ENCODE measurements at regions not wholly inside any gene's neighbourhood (a gene's known extent, or its start where the extent isn't known, plus 50 kb on each side); places are given as distances from the start of the nearest gene placed in this dataset.

DNA sequence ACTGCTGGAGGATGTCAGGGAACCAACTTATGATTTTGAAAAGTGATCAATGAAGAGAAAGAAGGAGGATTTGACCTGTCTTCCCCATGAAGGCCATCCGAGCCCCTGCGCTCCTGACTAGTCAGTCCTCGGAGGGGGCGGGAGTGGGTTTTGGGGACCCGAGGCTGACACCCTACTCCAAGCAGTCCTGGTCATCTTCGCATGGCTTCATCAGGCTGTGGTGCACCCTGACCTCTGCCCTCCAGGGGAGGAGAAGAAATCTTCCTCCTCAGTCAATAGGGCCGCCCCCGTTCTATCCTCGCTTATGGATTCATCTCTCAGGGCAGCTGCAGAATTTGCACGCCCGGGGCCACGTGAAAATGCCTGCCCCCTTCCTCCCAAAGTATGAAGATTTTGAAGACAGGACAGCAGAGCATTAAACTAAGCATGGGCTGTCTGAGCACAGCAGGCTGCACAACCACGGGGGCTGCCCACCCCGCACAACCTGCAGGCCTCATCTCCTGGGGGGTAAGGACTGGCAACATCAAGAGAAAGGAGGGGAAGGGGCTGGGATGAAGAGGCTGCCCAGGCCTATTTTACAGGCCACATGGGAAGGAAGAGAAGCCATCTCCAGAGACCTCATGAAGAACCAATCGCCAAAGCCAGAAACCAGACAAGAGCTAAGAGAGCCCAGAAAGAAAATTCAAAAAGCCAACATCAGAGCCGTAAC is 138.1 kb upstream of the PHACTR3 start:
- no peak for DNase-seq

DNA sequence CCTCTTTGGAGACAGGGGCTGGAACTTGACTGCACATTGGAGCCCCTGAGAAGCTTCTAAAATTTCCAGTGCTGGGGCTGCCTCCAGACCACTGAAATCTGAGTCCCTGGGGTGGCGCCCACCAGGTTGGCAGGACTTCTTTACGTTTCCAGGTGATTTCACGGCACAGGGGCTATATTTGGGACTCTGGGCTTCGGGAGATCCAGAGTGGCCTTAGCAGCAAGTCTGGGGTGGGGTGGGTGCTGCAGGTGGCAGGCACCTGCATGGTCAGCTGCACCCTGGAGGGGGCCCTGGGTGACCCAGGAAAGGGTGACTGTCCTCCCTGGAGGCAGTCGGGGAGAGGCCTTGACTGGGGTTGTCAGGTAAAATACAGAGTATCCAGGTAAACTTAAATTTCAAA is 135.5 kb upstream of the PHACTR3 start:
- DNase-seq, result no peak

DNA sequence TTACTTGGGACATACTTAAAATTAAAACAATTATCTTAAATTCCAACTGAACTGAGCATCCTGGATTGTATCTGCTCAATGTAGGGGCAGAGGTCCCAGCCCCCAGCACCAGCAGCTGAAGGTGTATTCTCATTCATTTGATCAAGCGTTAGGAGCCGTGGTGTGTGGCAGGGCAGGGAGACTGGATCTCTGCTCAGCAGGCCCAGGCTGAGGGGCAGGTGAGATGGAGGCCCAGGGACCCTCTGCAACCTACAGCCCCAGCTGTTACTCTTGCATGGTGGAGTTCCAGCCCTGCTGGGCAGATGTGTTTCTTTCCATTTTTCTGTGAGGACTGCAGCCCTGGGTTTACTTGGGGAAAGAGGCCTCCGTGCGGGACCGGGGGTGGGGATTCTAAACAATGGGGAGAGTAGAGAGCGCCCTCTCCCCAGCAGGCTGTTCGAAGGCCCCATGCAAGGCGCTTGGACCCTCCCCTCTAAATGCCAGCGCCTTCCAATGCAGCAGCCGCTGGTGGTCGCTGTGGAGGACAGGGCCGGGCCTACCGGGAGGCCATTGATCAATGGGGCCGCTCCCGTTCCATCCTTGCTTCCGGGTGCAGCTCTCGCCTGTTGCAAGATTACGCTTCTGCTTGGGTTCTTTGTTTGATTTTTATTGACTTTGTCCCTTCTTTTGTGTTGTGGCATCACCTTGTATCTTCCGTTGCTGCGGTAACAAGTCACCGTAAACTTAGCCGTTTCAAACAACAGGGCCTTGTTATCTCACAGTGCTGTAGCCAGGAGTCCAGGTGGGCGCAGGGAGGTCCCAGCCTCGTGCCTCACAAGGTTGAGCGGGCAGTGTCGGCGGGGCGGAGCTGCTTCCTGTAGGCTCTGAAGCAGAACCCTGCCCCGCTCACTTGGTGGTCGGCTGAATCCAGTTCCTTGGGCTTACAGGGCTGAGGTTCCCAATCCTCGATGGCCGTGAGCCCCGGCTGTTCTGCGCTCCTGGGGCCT is 134.8 kb upstream of the PHACTR3 start:
- no peak for DNase-seq

DNA sequence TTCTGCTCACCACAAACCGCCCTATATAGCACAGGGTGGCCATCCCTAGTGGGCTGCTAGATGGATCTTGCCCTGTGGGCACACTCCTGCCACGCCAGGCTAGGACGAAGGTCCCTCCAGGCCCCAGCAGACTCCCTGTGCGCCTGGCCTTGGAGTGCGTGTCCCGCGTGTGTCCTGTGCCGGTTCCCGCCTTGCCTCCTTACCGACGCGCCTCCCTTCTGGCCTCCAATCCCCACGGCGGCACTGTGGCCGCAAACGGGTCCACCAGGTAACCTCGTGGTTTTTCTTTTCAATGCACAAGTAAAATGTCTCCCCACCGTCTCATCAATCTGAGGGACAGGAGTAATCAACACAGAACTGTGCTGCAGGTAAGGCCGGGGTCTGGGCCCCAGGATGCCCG is 133.8 kb upstream of the PHACTR3 start:
- no peak for DNase-seq

DNA sequence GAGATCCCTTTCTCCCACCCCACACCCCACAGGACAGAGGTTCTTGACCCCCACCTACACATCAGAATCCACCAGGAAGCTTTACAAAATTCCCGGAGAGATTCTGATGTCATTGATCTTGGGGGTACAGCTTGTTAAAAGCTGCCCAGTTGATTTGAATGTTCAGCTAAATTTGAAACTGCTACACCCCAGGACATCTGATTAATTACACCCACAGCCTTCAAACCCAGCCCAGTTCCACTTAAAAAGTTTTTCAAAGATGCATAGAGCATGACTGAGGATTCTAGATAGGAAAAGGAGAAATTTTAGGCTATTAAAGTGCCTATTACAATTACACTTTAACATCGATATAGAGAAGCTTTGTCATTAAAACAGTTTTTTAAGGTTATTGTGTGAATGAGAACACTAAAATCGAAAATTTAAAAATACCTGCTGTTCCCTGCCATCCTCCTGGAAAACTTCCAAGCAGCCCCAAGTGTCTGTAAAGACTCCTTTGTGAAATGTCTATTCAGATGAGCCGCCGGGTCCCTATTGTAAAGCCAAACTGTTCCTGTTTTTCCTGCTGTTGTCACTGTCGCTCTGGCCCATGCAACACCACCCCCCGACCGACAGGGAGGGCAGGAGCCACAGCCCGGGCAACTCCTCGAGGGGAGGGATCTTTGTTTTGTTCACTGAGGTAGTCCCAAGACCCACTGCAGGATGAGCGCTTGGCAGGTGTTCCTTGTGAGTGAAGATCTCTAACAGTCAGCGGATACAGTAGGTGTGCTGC is 132.5 kb upstream of the PHACTR3 start:
- no peak for DNase-seq

DNA sequence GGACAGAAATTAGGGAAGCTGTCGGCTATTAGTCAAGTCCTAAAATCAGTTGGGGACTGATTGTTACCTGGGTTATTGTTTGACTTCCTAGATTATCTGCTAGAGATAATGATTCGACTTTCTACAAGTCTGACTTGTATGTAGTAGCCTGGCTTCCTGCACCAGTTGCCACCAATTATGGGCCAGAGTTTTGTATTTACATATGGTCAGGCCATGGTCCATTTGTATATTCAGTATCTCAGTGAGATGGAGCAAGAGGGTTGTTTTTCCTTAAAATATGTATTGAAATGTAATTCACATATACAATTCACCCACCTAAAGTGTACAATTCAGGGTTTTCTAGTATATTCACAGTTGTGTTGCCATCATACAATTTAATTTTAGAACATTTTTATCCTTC is 130.6 kb upstream of the PHACTR3 start:
- no peak for DNase-seq

DNA sequence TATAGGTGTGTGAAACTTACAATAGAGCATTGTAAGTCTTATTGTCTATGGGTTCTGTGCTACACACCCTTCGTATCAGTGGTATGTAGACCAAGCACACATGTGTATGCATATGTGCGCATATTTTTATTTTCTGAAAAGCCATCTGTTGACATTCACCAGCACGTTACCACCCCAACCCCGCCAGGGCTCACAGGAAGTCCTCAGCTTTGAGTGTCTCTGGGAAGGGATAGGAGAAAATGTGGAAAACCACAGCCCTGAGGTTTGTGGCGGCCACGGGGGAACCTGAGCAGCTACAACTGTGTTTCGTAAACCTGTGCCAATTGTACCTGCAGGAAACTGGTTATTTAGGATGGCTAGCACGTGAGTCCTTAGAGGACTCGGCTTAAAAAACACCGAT is 123.3 kb upstream of the PHACTR3 start:
- DNase-seq, result no peak

DNA sequence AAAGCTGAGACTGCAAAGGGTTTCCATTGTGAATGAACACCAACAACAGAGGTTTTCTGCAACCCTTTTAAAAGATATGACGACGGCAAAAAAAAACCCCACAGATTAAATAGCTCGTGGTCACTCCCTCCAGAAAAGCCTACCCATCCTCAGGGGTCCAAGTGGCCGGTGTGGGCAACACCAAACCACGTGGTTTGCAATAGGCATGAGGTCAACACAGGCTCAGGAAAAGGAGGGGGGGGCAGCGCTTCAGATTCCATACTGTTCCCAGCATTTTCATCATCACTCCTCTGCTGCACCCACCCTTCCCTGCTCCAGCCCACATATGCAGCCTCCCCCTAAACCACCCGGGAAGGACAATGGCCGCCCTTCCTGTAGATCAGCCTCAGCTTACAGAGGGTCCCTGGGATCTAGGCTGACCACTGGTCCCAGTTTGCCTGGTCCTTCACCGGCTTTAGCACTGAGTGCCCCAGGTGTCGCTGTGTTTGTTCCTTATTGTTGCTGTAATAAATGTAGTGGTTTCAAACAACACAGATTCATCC is 122.8 kb upstream of the PHACTR3 start:
- DNase-seq, result no peak

DNA sequence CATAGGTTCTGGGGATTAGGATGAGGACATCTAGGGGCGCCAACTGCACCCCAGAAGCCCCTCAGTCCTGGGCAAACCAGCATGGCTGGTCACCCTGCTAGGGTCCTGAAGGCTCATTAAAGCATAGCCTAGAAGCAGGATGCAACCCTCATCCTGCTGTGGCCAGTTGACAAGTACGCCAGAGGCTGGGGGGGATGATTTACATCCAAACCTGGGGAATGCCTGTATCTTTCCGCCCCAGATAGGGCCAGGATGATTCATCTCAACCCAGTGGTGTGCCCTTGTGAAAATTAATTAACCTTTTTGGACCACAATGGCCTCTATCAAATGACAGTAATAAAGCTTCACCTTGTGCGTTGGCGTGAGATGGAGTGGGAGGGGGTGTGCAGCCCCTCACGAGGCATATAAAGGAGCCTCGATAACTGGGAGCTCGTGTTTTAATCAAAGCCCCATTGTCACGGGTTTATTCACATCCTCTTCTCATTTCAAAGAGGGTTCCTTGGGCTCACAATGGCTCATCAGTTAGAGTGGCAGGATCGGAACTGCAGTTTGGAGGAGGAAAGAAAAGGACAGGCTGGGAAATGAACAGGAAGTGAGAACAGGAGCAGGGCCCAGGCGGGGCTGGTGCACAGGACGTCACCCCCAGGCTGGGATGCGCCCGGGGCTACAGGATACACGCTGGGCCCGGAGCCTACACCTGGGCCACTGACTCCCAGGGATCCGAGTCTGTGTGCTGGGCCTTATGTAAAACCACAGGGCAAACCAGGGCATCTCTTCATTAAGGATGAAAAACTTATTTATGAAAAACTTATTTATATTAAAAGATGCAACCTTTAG is 121.8 kb upstream of the PHACTR3 start:
- DNase-seq, result no peak

DNA sequence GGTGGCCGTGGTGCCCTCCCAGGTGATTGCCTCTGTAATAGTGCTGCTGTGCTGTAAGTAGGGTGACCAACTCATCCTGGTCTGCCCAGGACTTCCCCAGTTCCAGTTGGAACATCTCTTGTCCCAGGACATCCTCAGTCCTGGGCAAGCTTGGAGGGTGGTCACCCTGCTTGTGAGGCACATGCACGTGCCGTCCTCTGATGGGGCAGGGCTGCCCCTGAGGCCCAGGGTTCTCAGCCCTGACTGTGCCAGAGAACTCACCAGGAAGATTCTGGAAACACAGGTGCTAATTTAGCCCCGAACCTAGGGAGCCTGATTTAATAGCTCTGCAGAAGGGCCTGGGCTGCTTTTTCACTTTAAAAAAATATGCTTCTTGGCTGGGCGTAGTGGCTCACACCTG is 120.9 kb upstream of the PHACTR3 start:
- DNase-seq, result no peak

DNA sequence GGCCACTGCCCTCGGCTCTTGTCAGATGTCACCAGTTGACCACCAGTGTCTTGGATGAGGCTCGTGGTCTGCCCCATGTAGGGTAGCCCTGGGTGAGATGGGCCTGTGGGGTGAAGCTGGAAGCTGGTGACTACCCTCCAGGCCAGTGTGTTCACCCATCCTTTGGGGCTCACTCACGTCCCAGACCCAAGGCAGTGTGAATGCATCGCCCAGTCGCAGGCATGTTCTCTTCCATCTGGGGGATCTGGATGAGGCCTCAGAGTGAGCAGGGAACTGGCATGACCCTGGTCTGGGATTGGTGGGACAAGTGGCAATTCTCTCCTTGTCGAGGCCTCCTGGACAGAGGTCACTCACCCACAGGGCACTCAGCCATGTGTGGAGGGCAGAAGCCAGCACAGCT is 120.1 kb upstream of the PHACTR3 start:
- no peak for DNase-seq

DNA sequence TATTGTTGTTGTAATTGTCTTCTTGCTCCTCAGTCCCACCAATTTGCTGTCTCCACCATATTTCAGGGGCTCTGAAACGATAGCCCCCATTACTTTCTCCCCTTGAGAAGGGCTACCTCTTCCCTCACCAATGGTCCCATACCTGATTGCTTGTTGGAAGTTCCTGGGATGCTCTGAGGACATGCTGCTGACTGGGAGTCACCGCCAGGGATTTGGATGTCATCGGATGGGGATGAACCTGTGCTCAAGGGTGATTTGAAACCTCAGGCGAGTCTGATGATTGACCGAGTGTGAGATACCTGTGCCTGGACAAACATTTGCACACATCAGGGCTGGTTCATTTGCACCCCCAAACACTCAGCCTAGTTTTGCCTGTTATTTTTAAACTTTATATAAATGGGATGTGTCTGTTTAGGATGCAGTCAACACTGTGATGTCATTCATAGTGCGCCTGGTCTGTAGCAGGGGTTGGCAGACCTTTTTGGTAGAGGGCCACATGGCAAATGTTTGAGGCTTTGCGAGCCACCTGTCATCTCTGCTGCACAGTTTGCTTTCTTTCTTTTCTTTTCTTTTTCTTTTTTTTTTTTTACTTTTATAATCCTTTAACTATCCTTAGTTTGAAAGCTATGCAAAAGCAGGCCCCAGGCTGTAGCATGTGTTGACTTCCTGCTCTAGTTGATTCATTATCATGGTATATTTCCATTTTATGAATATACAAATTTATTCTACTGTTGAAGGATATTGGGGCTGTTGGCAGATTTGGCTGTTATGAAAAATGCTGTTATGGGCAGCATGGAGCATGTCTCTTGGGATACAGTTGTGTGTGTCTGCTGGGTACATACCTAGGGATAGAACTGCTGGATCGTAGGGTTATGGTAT is 118.5 kb upstream of the PHACTR3 start:
- no peak for DNase-seq

DNA sequence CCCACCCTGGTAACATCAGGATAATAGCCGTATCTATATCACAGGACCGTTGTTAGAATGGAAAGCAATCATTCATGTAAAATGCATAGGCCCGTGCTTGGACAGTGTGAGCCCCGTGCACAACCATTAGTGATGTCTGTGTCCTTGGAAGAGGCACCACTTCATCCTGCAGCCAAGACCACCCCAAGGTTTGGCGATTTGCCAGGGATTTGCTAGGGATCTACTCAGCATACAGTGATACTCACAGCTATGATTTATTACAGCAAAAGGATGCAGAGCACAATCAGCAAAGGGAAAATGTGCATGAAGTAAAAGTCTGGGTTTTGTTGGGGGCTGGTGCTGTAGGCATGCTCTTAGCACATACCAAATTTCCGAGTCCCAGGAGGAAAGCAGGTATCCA is 115.9 kb upstream of the PHACTR3 start:
- DNase-seq, result peak; percentile 5

DNA sequence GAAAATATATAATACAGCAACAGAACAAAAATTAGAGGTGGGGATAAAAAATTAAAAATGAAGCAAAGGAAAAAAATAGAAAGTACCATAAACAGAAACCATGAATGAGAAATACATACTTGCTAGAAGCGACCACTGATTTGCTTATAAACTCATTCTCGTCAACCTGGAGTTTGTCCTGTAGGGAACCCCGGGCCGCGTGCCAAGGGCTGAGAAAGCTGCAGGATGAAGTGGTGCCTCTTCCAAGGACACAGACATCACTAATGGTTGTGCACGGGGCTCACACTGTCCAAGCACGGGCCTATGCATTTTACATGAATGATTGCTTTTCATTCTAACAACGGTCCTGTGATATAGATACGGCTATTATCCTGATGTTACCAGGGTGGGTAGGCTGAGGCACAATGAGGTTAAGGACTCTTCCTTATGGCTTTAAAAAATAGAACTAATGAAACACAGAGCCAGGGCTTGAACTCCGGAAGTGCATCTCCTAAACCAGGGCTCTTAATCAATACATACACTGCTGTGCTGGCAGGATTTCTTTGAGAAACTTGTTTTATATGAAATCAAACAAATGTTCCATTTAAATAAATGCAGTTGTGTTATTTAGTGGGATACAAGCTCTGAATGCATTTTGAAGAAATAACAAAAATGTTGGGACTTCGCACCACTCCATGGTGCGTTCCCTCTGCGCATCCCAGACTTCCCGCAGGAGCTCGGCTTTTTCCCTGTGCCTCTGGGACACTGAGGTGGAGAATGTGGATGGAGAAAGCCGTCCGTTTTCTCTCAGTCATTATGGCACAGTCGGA is 113.9 kb upstream of the PHACTR3 start:
- DNase-seq, result peak; percentile 2

DNA sequence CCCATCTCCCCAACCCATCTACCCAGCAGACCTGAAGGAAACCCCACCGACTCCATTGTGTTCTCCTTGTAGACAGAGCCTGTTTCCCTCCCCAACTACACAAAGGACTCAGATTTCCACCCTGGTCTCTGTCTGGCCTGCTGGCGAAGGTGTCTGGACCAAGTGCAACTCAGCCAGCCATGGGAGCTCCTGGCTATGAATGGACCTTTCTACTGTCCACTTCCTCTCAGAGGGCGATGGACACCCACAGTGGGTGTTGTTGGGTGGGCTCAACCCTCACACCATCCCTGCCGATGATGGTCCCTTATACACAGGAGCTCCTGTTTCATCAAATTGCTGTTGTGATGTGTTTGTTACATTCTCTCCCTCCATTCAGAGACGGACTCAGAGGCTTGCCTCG is 112.5 kb upstream of the PHACTR3 start:
- no peak for DNase-seq

DNA sequence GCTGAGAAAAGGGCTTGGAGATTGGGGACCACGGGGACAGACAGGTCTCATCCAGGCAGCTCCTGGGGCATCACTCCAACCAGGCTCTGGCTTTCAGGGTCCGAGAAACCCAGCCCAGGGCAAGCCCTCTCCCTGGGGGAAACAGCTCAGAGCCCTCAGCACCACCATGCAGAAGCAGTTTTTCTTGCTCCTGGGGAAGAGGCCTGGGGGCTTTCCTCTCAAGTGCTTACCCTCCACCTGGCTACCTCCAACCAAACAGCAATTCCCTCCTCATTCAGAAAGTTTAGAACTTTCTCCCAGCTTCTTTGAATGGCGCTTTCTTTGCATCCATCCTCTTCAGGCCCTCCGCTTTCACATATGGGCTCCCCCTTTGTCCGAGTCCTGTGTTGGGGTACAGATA is 110.4 kb upstream of the PHACTR3 start:
- DNase-seq, result no peak

DNA sequence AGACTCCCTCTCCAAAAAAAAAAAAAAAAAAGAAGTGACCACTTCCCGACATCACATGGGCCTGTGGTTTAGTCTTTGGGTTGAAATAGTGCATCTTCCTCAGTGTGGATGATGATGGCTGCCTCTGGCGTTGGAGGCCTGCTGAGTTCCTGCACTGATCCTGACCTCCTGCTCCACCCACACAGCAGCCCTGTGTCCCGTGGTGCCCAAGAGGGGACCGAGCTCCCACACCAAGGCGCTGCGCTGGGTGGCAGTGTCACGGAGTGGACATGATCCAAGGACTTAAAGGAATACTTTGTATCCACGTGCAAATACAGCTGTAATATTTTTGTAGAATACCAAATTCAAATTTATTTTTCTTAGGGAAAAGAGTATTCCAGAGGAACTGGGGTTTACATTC is 109.2 kb upstream of the PHACTR3 start:
- DNase-seq, result no peak

DNA sequence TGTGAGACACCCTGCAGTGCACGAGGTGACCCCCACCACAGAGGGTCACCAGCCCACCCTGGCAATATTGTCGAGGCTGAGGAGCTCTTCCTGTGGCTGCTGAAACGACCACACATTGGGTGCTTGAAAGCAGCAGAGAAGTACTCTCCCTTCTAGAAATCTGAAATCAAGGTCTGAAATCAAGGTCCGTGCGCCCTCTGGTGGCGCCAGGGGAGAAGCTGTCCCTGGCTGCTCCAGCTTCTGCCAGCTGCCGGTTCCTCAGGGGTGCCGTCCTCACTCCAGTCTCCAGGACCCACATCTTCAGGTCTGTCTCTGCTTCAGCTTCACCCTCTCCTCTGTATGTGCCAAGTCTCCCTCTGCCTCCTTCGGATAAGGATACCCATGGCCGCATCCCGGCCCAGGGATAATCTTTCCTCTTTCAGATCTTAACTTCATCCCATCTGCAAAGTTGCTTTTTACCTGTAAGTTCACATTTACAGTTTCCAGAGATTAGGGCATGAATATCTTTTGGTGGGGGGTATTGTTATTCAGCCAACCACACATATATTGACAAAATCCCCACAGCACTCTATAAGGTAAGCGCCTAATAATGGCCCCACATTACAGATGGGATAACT is 108.3 kb upstream of the PHACTR3 start:
- peak; percentile 80 for DNase-seq

DNA sequence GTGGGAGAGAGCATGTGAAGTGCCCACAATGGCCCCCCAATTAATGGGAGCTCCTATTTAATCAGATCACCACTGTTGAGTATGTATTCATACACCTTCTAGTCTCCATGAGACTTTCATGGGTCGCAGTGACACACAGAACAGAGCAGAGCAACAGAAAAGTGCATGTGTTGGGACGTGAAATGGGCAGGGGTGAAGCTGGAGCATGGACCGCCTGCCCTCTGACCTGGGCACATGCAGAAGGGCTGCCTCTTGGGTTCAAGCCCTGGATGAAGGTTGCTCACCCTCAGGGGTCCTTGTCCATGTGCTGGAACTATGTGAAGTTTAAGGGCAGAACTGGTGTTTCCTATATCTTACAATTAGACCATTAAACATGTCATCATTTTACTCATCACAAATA is 106.0 kb upstream of the PHACTR3 start:
- no peak for DNase-seq

DNA sequence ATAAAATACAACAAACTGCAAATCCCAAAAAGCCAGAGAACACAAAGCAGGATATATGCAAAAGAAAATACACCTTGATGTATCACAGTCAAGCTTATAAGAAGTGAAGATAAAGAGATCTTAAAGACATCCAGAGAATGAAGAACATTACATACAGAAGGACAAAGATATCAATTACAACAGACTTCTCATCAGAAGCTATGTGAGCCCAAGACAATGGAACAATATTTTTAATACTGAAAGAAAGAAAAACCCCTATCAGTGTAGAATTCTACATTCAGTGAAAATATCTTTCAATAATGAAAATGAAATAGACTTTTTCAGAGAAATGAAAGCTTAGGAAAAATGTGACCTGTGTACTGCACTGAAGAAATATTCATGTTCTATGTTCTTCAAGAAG is 104.5 kb upstream of the PHACTR3 start:
- DNase-seq, result no peak
